Astrocyte (in vitro differentiated cells and primary cell): ENCODE measurements at regions not wholly inside any gene's neighbourhood (a gene's known extent, or its start where the extent isn't known, plus 50 kb on each side); places are given as distances from the start of the nearest gene placed in this dataset.

Experiments
- DNase-seq: peaks from one replicate; pipeline ENCODE4 v3.0.0-alpha.2; 2010; ENCODE audit warnings: low read depth
- FAIRE-seq: peaks from 2 replicates; lab custom pipeline; 2011; peaks lifted over from hg19 to GRCh38; lab: Jason Lieb, UNC
- H2AFZ ChIP-seq: 2 replicates; pipeline ENCODE4 v1.6.0; 2012; ENCODE audit warnings: low read depth, low read length, inconsistent platforms
- H3K27ac ChIP-seq: 2 replicates; pipeline ENCODE4 v1.5.1; 2011; ENCODE audit warnings: low read depth, low read length, inconsistent platforms
- H3K27me3 ChIP-seq: 2 replicates; pipeline ENCODE4 v1.6.0; 2011; ENCODE audit warnings: low read length, inconsistent platforms; ENCODE audit not compliant: insufficient read depth
- H3K36me3 ChIP-seq: 2 replicates; pipeline ENCODE4 v1.5.1; 2011; ENCODE audit warnings: low read length, inconsistent platforms; ENCODE audit not compliant: insufficient read depth
- H3K4me1 ChIP-seq: 2 replicates; pipeline ENCODE4 v1.5.1; 2011; ENCODE audit warnings: low read length, inconsistent platforms; ENCODE audit not compliant: insufficient read depth
- H3K4me2 ChIP-seq: 2 replicates; pipeline ENCODE4 v1.6.0; 2012; ENCODE audit warnings: low read length, inconsistent platforms
- H3K4me3 ChIP-seq: 2 replicates; pipeline ENCODE4 v1.5.1; 2011; ENCODE audit warnings: low read depth, mild to moderate bottlenecking, low read length, inconsistent platforms; ENCODE audit not compliant: insufficient read depth
- H3K79me2 ChIP-seq: 2 replicates; pipeline ENCODE4 v1.6.0; 2012; ENCODE audit warnings: mild to moderate bottlenecking, low read length, inconsistent platforms; ENCODE audit not compliant: insufficient read depth
- H3K9ac ChIP-seq: 2 replicates; pipeline ENCODE4 v1.6.0; 2012; ENCODE audit warnings: mild to moderate bottlenecking, low read length, inconsistent platforms
- H3K9me3 ChIP-seq: 2 replicates; pipeline ENCODE4 v1.5.1; 2012; ENCODE audit warnings: low read depth, mild to moderate bottlenecking, low read length, inconsistent platforms; ENCODE audit not compliant: insufficient read depth
- H4K20me1 ChIP-seq: 2 replicates; pipeline ENCODE4 v1.6.0; 2012; ENCODE audit warnings: low read length, inconsistent platforms; ENCODE audit not compliant: insufficient read depth
- H3K27ac Mint-ChIP-seq: one replicate; pipeline ENCODE4 v1.8.0; 2021; ENCODE audit warnings: mild to moderate bottlenecking, mixed read lengths; ENCODE audit not compliant: unreplicated experiment
- H3K27me3 Mint-ChIP-seq: one replicate; pipeline ENCODE4 v1.8.0; 2021; ENCODE audit warnings: low read depth, mixed read lengths; ENCODE audit not compliant: unreplicated experiment
- H3K36me3 Mint-ChIP-seq: one replicate; pipeline ENCODE4 v1.8.0; 2021; ENCODE audit warnings: low read depth, mixed read lengths; ENCODE audit not compliant: unreplicated experiment
- H3K4me1 Mint-ChIP-seq: one replicate; pipeline ENCODE4 v1.8.0; 2021; ENCODE audit warnings: low read depth, mixed read lengths; ENCODE audit not compliant: unreplicated experiment
- H3K4me3 Mint-ChIP-seq: one replicate; pipeline ENCODE4 v1.8.0; 2021; ENCODE audit warnings: mild to moderate bottlenecking, moderate library complexity, mixed read lengths; ENCODE audit not compliant: unreplicated experiment
- H3K9me3 Mint-ChIP-seq: one replicate; pipeline ENCODE4 v1.8.0; 2021; ENCODE audit warnings: mild to moderate bottlenecking, mixed read lengths; ENCODE audit not compliant: unreplicated experiment
- EZH2 ChIP-seq: IDR thresholded peaks from 2 replicates; pipeline ENCODE4 v1.6.1; 2012; ENCODE audit warnings: mild to moderate bottlenecking, low read length, inconsistent platforms; ENCODE audit not compliant: insufficient read depth
- TF ChIP-seq, protein P1 (sequence below): IDR thresholded peaks from 2 replicates; pipeline ENCODE4 v1.5.1; 2011; ENCODE audit warnings: low read depth, mild to moderate bottlenecking, inconsistent platforms, low read length, moderate library complexity; ENCODE audit not compliant: insufficient read depth

DNA sequence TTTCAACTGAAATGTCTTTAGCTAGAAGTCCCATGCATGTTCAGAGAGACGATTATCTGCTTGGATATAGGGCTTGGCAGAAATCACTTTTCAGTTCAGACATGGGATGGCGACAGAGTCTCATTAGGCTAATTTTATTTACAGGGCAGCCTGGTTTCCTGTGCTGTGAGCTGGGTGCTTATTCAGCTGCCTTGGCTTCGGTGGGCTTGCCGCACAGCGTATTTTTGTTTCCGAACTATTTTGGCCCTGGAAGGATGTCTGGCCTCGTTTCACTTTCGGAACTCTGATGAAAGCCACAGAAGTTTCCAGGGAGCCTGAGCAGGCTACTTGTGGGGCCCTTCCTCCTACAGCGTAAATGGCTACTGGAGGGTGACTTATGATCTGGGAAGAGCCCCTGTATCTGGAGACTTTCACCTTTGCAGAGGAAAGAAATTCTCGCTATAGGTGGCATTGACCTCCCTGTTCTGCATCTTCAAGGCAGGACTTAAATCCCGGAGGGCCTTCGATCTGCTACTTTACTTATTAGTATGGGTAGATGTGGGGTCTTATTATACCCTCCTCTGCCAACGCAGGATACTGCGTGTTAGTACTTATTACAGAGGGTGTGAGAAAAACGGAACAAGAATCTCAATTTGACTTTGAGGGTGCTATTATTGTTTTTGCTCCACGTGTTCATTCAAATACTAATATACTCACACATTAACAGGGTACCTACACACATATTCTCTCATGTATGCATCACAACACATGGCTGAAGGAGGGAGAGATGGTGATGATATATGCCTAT, 364.0 kb upstream of the RBMS3 start:
- peak overlapping the region; percentile 60 for H3K9ac ChIP-seq
- peak overlapping the region; percentile 84 for H3K4me2 ChIP-seq
- peak; percentile 71 for DNase-seq

GRCh38 chr3:28917895-28918475, 362.9 kb upstream of the RBMS3 start:
- FAIRE-seq, result no peak
- H2AFZ ChIP-seq, result no peak overlapping the region
- H3K9me3 Mint-ChIP-seq, result no peaks in the 10 kb centered on the region

More for the DNA sequence above, 364.0 kb upstream of the RBMS3 start:
- H3K9me3 ChIP-seq, result no peaks in the 10 kb centered on the region
- H3K4me1 ChIP-seq, result peaks cover 6% of the 10 kb centered on the region
- no peak overlapping the region for H3K4me3 Mint-ChIP-seq
- peak; percentile 71 for FAIRE-seq
- peak overlapping the region; percentile 25 for H3K27ac ChIP-seq
- H3K27me3 ChIP-seq, result no peaks in the 10 kb centered on the region
- no peaks in the 10 kb centered on the region for H3K79me2 ChIP-seq
- no peak for TF ChIP-seq EZH2
- TF ChIP-seq, protein P1, sequence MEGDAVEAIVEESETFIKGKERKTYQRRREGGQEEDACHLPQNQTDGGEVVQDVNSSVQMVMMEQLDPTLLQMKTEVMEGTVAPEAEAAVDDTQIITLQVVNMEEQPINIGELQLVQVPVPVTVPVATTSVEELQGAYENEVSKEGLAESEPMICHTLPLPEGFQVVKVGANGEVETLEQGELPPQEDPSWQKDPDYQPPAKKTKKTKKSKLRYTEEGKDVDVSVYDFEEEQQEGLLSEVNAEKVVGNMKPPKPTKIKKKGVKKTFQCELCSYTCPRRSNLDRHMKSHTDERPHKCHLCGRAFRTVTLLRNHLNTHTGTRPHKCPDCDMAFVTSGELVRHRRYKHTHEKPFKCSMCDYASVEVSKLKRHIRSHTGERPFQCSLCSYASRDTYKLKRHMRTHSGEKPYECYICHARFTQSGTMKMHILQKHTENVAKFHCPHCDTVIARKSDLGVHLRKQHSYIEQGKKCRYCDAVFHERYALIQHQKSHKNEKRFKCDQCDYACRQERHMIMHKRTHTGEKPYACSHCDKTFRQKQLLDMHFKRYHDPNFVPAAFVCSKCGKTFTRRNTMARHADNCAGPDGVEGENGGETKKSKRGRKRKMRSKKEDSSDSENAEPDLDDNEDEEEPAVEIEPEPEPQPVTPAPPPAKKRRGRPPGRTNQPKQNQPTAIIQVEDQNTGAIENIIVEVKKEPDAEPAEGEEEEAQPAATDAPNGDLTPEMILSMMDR, result peak; percentile 66
- H3K9me3 Mint-ChIP-seq, result no peaks in the 10 kb centered on the region
- H3K27ac Mint-ChIP-seq, result no peak overlapping the region
- no peaks in the 10 kb centered on the region for H4K20me1 ChIP-seq
- peak overlapping the region; percentile 61 for H3K4me3 ChIP-seq
- H3K36me3 Mint-ChIP-seq, result no peaks in the 10 kb centered on the region
- H3K36me3 ChIP-seq, result no peaks in the 10 kb centered on the region
- peak overlapping the region; percentile 63 for H2AFZ ChIP-seq
- peaks cover 5% of the 10 kb centered on the region for H3K4me1 Mint-ChIP-seq
- H3K27me3 Mint-ChIP-seq, result no peaks in the 10 kb centered on the region

More at GRCh38 chr3:28917895-28918475, 362.9 kb upstream of the RBMS3 start:
- H3K27ac ChIP-seq, result no peak overlapping the region
- H3K27me3 ChIP-seq, result no peaks in the 10 kb centered on the region
- Mint-ChIP-seq H3K4me1 (peaks cover 2% of the 10 kb centered on the region), H3K36me3 (no peaks in the 10 kb centered on the region), H3K4me3 (no peak overlapping the region), H3K27ac (no peak overlapping the region), H3K27me3 (no peaks in the 10 kb centered on the region)
- H3K36me3 ChIP-seq, result no peaks in the 10 kb centered on the region
- peaks cover 6% of the 10 kb centered on the region for H3K4me1 ChIP-seq
- H3K79me2 ChIP-seq, result no peaks in the 10 kb centered on the region
- no peak overlapping the region for H3K4me3 ChIP-seq
- no peaks in the 10 kb centered on the region for H3K9me3 ChIP-seq
- H3K9ac ChIP-seq, result no peak overlapping the region
- TF ChIP-seq, protein P1, result no peak
- no peak for TF ChIP-seq EZH2
- no peak for DNase-seq
- no peak overlapping the region for H3K4me2 ChIP-seq
- no peaks in the 10 kb centered on the region for H4K20me1 ChIP-seq
